ENCODE measurements at regions not wholly inside any gene's neighbourhood (a gene's known extent, or its start where the extent isn't known, plus 50 kb on each side); places are given as distances from the start of the nearest gene placed in this dataset.

DNA sequence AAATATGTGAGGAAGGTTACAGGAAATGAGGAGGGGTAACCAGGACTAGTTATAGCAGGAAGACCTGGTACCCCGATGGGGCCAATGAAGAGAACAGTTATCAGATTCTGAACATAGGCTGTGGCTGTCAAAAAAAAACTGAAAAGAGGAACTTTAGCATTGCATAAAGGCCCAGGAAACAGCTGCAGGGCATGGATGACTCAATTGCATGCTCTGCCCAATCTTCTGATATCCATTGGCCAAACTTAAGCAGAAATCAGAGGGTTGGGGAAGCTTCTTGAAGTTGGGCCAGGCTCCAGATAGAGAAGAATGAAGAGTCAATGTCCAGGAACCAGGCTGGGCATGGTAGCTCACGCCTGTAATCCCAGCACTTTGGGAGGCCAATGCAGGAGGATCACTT, 1222.4 kb upstream of the PRKX start:
- DNase-seq = no peak
- Histone ChIP-seq H3K36me3 (no peaks in the 10 kb centered on the region), H3K27me3 (no peaks in the 10 kb centered on the region), H3K4me1 (no peaks in the 10 kb centered on the region), H3K27ac (peak overlapping the region in 1 of 4 donors; percentile 27), H3K4me3 (no peak overlapping the region), H3K9me3 (no peaks in the 10 kb centered on the region)
- intact Hi-C loops (cut with DNase I) = no loop called here
- peak in 1 of 4 donors; percentile 26 for TF ChIP-seq POLR2AphosphoS5 (IDR thresholded peaks at IDR 0.05)
- TF ChIP-seq EP300 (IDR thresholded peaks at IDR 0.05) = no peak
- TF ChIP-seq POLR2A (IDR thresholded peaks at IDR 0.05) = no peak
- TF ChIP-seq, protein P1, sequence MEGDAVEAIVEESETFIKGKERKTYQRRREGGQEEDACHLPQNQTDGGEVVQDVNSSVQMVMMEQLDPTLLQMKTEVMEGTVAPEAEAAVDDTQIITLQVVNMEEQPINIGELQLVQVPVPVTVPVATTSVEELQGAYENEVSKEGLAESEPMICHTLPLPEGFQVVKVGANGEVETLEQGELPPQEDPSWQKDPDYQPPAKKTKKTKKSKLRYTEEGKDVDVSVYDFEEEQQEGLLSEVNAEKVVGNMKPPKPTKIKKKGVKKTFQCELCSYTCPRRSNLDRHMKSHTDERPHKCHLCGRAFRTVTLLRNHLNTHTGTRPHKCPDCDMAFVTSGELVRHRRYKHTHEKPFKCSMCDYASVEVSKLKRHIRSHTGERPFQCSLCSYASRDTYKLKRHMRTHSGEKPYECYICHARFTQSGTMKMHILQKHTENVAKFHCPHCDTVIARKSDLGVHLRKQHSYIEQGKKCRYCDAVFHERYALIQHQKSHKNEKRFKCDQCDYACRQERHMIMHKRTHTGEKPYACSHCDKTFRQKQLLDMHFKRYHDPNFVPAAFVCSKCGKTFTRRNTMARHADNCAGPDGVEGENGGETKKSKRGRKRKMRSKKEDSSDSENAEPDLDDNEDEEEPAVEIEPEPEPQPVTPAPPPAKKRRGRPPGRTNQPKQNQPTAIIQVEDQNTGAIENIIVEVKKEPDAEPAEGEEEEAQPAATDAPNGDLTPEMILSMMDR (IDR thresholded peaks at IDR 0.05) = no peak
- WGBS, 2 donors = 39 to 54% methylated on average over 2 of the region's 2 CpGs

DNA sequence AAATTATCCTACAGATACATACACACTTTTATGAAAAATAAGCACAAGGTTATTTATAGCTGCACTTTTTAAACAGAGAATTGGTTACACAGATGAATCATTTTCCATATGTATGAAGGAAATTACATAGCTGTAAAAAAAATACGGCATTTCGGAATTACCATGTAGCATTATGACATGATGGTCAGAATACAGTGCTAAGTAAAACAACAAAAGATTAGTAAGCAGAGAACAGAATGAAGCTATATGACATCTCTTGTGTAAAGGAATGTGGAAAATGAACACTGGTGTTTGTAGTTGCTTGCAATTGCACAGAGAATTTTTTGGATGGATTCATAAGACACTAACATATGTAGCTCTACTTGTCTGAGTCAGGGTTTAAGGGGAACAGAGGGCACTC, 1222.0 kb upstream of the PRKX start:
- WGBS, 2 donors = 54 to 81% methylated on average over 2 of the region's 2 CpGs

DNA sequence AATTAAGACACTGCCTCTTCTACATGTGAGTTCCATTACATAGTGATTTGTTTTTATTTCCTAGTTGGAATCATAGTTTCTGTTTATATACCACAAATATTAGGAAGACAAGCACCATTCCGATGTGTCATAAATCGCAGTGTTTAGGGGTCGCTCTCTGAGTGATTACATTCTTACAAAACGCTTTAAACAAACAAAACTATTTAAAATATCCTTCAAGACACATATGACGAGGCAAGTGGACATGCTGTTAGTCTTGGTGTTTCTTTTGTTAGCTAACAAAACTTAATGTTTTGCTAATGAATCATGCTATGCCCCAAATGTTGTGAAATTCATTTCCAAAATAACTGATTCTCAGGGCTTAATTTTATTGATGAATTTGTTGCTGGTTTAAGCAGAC, 1219.3 kb upstream of the PRKX start:
- WGBS, 2 donors = 59 to 60% methylated on average over 5 of the region's 5 CpGs
- Histone ChIP-seq H3K4me3 (no peak overlapping the region), H3K9me3 (no peaks in the 10 kb centered on the region), H3K36me3 (no peaks in the 10 kb centered on the region), H3K27ac (no peak overlapping the region), H3K4me1 (no peaks in the 10 kb centered on the region), H3K27me3 (no peaks in the 10 kb centered on the region)
- TF ChIP-seq POLR2AphosphoS5 (IDR thresholded peaks at IDR 0.05) = no peak
- TF ChIP-seq POLR2A (IDR thresholded peaks at IDR 0.05) = no peak
- TF ChIP-seq, protein P1 (IDR thresholded peaks at IDR 0.05) = no peak
- no peak for DNase-seq
- intact Hi-C loops (cut with DNase I) = no loop called here

More for the DNA sequence above, 1222.0 kb upstream of the PRKX start:
- H3K4me3 ChIP-seq = no peak overlapping the region
- no peaks in the 10 kb centered on the region for H3K27me3 ChIP-seq
- TF ChIP-seq POLR2AphosphoS5 (IDR thresholded peaks at IDR 0.05) (no peak), EP300 (IDR thresholded peaks at IDR 0.05) (no peak), POLR2A (IDR thresholded peaks at IDR 0.05) (no peak)
- TF ChIP-seq, protein P1 (IDR thresholded peaks at IDR 0.05) = no peak
- no peaks in the 10 kb centered on the region for H3K36me3 ChIP-seq
- no peak overlapping the region for H3K27ac ChIP-seq
- no peaks in the 10 kb centered on the region for H3K9me3 ChIP-seq
- intact Hi-C loops (cut with DNase I) = no loop called here
- no peak for DNase-seq
- no peaks in the 10 kb centered on the region for H3K4me1 ChIP-seq

DNA sequence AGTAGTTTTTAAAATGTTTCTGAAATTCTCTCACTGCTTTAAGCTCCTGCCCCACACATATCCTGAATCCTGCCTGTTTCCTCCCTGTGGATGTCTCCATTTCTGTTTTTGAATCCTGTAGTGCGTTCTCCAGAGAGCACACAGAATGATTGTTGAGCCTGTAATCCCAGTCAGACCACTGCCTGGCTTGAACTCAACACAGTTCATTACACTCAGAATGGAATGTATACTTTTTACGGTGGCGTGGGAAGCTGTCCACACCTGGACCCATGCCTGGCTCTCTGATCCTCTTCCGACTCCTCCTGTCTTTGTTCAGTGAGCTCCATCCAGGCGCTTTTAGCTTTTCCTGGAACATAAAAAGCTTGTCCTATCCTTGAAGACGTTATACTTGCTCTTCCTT, 1217.0 kb upstream of the PRKX start:
- H3K9me3 ChIP-seq = no peaks in the 10 kb centered on the region
- H3K36me3 ChIP-seq = no peaks in the 10 kb centered on the region
- no peak for DNase-seq
- H3K4me1 ChIP-seq = no peaks in the 10 kb centered on the region
- WGBS, 2 donors = 65 to 71% methylated on average over 6 of the region's 6 CpGs
- TF ChIP-seq EP300 (IDR thresholded peaks at IDR 0.05) = no peak
- TF ChIP-seq POLR2AphosphoS5 (IDR thresholded peaks at IDR 0.05) = no peak
- no peak for TF ChIP-seq POLR2A (IDR thresholded peaks at IDR 0.05)
- TF ChIP-seq, protein P1 (IDR thresholded peaks at IDR 0.05) = no peak
- H3K4me3 ChIP-seq = no peak overlapping the region
- intact Hi-C loops (cut with DNase I) = no loop called here
- H3K27ac ChIP-seq = peak overlapping the region in 1 of 4 donors; percentile 25
- no peaks in the 10 kb centered on the region for H3K27me3 ChIP-seq

DNA sequence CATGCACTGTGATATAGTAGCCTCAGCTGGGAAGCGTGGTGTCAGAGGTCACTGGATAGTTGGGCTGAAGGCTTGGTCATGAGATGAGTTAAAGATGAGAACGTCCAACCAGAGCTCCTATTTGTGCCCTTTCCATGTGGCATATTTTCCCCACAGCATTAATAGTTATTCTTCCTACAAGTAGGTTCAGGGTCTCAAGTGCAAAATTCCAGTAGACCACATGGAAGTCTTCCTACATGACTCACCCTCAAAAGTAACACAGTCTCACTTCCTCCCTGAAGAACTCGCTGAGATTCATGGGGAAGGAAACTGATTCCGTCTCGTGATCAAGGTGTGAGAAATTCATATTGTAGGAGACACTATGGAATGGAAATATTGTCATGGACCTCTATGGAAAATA, 1212.5 kb upstream of the PRKX start:
- Histone ChIP-seq H3K27me3 (no peaks in the 10 kb centered on the region), H3K4me3 (no peak overlapping the region), H3K27ac (no peak overlapping the region), H3K36me3 (no peaks in the 10 kb centered on the region), H3K4me1 (no peaks in the 10 kb centered on the region), H3K9me3 (no peaks in the 10 kb centered on the region)
- intact Hi-C loops (cut with DNase I) = no loop called here
- TF ChIP-seq, protein P1 (IDR thresholded peaks at IDR 0.05) = no peak
- TF ChIP-seq EP300 (IDR thresholded peaks at IDR 0.05) (no peak), POLR2A (IDR thresholded peaks at IDR 0.05) (no peak), POLR2AphosphoS5 (IDR thresholded peaks at IDR 0.05) (no peak)
- DNase-seq = no peak
- WGBS, 2 donors = 75 to 82% methylated on average over 5 of the region's 5 CpGs

All from sigmoid colon (tissue), 6 donors.